Esophagus squamous epithelium (tissue), 4 donors: ENCODE measurements at regions not wholly inside any gene's neighbourhood (a gene's known extent, or its start where the extent isn't known, plus 50 kb on each side); places are given as distances from the start of the nearest gene placed in this dataset.

Experiments
- POLR2A ChIP-seq, 4 donors: fragments of 450-650 bp; IDR thresholded peaks; one replicate each; pipeline ENCODE4 v1.6.1; 2017; ENCODE audit warnings: antibody characterized with exemption in 4 of 4, mild to moderate bottlenecking in 4 of 4, moderate library complexity in 3 of 4
- TF ChIP-seq, protein P1 (sequence below), 6 experiments: fragments of 450-650 bp in 4 of 6; fragments of 200-600 bp in 2 of 6; sonication (generic) in 2 of 6; IDR thresholded peaks; one replicate each; pipeline ENCODE4 v1.5.1; 2016 to 2019; ENCODE audit warnings: antibody characterized with exemption in 6 of 6, mild to moderate bottlenecking in 4 of 6, moderate library complexity in 4 of 6

GRCh38 chr6:14751645-14752175 lies 494.2 kb upstream of the JARID2 start:
- TF ChIP-seq, protein P1, sequence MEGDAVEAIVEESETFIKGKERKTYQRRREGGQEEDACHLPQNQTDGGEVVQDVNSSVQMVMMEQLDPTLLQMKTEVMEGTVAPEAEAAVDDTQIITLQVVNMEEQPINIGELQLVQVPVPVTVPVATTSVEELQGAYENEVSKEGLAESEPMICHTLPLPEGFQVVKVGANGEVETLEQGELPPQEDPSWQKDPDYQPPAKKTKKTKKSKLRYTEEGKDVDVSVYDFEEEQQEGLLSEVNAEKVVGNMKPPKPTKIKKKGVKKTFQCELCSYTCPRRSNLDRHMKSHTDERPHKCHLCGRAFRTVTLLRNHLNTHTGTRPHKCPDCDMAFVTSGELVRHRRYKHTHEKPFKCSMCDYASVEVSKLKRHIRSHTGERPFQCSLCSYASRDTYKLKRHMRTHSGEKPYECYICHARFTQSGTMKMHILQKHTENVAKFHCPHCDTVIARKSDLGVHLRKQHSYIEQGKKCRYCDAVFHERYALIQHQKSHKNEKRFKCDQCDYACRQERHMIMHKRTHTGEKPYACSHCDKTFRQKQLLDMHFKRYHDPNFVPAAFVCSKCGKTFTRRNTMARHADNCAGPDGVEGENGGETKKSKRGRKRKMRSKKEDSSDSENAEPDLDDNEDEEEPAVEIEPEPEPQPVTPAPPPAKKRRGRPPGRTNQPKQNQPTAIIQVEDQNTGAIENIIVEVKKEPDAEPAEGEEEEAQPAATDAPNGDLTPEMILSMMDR (IDR thresholded peaks at IDR 0.05): no peak
- no peak for TF ChIP-seq POLR2A (IDR thresholded peaks at IDR 0.05)
